NCI-H1105 (cell line): ENCODE measurements at regions not wholly inside any gene's neighbourhood (a gene's known extent, or its start where the extent isn't known, plus 50 kb on each side); places are given as distances from the start of the nearest gene placed in this dataset.

Experiments used
- DNase-seq: peaks from one replicate; lab custom pipeline; 2025; lab: John Stamatoyannopoulos, UW

DNA sequence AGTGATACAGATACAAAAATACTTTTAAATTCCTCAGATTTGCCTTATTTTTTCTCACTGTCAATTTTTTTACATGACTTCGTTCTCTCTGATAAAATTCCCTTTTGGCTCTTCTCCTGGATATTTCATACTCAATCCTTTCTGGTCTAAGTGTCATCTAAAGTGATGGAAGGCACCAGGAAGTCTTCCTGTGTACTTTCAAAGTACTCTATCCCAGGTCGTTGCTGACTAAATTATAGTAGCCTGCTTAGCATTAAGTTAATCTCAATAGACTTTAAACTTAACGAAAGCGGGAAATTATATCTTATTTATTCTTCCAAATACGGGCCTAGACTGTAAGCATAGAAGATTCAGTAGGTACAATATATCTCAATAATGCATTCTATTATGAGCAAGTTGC lies 67.8 kb downstream of the CASP12 start:
- DNase-seq = no peak

DNA sequence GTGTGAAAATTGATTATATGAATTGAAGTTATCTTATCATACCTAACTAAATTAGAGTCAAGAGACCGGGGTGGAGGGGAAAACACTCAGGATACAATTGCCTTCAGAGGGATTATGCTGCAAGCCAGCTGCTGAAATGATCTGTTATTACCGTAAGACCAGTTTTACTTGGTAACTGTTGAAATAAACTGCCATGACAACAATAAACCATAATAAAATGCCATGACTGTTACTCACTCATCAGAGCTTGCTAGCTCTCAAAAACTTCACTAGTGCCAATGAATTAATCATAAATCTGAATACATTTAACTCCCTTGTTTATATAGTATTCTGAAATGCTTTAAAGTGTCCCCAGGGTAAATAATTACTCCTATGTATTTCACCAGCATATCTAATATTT lies 68.2 kb downstream of the CASP12 start:
- no peak for DNase-seq

DNA sequence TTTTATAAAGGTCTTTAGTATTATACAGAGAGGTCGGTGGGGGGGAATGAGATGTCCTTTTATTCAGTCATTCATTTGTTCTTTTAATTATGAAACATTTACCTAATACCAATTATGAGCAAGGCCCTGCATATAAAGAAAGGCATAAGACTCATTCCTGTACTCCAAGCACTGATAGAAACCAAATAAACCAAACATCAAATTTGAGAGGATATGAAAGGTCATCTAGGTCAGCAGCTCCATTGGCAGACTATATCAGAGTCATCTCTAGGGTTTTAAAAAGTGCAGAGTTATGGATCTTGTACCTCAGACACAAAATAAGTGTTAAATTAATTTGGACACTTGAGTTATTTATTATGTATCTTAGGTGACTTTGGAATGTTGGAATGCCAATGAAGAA lies 71.5 kb downstream of the CASP12 start:
- no peak for DNase-seq

DNA sequence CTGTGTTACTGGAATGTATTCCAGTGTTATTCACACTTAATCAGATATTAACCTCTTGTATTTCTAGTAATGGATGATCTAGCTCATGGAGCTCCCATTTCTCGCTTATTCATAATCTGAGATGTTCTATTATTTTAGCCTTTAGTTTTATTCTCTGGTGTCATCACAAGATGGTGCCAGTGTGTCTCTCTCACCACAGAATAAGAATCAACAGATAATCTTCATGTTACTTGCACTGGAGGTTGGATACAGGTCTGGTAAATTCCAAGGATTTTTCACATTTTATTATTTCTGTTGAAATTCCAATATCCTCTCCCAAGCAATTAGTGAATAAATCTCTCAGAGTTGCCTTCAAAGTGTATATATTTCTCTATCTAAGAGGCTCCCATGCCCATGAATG lies 74.6 kb downstream of the CASP12 start:
- no peak for DNase-seq

GRCh38 chr11:104820431-104820830 lies 77.8 kb downstream of the CASP12 start:
- DNase-seq = no peak

DNA sequence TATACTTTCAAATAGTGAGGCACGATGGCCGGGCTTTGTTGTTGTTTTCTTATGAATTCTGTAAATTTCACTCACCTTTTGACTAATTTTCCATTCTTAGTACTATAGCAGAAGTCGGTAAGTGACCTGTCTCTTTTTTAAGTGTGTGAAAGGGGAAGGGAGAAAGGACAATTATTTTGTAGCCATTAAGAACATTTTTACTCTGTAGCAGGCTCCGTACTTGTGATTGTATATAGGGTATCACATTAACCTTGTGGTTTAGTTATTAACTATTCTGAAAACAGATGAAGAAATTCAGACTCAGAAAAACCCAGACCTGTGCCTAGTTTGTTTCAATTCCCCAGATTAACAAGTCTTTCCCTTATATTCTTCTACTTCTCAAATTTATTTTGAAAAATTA lies 78.7 kb downstream of the CASP12 start:
- DNase-seq = no peak

DNA sequence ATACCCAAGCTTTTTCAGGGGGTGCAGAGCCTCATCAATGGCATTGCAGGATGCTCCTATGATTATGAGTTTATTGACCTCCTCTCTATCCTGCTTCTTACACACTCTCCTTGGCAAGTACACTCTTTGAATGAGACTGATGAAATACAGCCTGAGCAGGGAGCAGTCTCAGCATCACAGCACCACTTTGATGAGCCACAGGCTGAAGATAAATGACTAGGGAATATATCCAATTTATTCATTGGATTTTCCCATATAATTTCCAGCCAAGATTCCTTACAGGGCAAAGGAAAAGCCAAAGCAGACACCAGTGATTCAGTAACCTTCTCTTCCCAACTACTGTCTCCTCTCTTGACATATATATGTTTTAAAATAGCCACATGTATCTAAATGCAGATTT lies 79.2 kb downstream of the CASP12 start:
- no peak for DNase-seq

DNA sequence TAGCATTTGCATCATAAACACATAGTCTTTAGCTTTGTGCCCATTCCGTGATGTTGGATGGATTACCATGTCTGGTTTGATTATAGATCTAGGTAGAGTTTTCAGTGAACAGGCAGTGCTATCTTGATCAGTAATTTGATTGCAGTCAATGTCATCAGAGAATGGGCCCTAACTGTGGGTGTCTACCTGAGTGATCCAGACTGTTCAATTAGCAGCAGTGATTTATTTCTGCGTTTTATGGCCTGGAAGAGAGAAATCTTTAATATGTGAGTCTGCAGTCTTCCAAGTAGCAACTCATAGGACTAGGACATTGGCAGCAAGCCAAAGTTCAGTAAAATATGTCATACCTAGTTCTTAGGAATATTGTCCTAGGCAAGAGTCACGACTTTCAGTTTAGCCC lies 80.3 kb downstream of the CASP12 start:
- no peak for DNase-seq

GRCh38 chr11:104813532-104813931 lies 84.7 kb downstream of the CASP12 start:
- DNase-seq = no peak

DNA sequence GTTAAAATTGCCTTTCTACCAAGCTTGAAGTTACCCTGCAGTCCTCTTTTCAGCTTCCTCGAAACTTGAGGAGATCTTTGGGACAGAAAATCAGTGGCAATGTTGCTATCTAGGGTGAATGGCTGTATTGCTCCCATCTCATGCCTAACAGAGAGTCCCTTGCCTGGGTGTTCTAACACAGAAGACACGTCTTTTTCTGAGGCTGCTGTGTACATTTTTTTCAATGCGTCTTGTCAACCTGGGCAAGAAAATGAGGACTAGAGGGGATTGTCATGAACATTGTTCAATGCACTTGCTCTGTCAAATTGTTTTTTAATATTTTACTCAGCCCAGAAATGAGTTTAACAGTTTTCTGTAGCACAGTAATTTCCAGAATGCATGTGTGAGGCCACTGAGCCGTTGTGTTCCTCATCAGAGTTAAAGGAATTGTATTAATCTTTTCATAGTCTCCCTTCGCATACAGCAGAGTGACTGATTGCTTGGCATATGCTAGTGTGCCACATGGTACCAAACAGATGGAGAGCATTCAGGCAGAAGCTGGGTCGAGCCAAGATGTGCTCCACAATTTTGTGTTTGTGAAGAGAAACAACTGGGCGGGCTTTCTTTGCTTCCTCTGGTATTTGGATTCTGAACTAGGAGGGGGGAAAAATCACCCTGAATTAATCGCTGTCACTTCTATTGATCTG lies 86.0 kb downstream of the CASP12 start:
- DNase-seq = no peak

- DNase-seq = no peak
Measured at GRCh38 chr11:104803776-104804175, 94.5 kb downstream of the CASP12 start.

- DNase-seq = no peak
Measured at GRCh38 chr11:104799251-104799650, 99.0 kb downstream of the CASP12 start.

DNA sequence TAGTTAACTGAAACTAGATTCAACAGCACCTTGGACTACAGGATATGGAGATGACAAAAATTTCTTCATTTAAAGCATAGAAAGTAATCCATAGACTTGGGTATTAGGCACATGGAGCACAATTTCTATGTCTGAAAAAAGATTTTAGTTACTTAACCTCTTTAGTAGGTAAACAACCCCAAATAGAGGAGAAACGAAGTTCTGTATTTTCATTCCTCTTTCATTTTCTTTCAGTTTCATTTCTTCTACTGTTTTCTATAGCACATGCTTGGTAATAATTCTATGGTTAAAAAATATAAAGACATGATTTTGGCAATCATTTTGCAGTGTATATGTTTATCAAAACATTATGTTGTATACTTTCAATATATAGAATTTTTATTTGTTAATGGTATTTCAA lies 99.5 kb downstream of the CASP12 start:
- no peak for DNase-seq

DNA sequence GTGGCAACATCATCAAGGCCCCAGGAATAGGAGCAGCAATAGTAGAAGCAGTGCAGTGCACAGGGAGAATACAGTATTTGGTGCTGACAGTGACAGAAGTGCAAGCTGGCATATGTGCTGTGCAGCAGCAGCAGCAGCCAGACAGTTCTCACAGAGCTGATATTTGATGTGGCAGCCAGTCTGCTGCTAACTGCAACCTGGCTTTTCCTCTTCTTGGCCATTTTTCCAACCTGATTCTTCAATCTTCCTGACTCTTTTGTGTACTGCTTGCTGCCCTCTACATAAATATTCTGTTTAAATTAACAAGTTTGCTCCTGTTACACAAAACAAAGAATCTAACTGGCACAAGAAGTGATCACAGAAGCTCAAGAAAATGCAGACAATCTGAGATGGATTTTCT lies 102.0 kb downstream of the CASP12 start:
- no peak for DNase-seq

DNA sequence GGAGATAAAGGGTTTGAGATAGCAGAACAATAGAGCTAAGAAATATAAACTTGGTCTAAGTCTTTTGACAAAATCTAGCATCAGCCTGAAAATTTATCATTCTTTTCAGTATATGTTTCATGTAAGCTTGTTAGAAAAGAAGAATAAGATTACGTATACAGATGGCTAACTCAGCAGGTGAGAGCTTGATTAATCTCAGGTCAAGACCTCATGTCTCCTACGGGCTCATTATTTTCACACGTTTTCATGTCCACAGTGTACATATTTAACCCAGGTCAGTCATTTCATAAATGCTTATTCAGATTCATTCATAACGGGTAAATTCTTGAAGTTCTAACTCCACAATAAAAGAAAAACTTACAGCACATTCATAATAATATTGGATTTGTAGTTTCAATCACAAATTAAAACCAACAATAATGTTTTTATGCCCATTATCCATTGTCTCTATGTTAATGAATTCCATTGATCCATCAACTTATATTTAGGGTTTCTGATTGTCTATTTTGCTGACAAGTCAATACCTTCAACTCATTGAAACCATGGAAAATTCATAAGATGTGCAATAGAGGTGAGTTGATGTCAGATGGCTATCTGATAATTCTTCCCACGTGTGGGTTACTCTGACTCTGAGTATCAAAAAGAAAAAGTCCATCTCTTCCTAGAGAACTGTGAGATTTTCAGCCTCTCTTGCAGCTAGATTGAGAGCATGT lies 102.6 kb downstream of the CASP12 start:
- no peak for DNase-seq

DNA sequence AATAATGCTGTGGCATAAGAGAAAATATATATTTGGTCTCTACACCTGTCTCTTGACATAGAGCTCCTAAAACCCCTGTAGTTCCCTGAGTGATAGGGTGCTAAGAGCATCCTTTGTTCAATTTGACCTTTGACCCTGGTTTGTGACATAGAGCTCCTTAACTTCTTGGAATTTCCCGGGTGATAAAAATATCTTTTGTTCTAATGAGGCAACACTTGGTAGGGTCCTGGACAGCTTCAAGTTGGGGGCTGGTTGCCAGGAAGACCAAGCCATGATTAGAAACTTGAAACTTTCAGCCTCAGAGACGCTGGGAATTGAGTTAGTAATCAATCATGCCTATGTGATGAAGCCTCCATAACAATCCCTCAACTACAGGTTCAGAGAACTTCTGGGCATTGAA lies 105.4 kb downstream of the CASP12 start:
- no peak for DNase-seq

DNA sequence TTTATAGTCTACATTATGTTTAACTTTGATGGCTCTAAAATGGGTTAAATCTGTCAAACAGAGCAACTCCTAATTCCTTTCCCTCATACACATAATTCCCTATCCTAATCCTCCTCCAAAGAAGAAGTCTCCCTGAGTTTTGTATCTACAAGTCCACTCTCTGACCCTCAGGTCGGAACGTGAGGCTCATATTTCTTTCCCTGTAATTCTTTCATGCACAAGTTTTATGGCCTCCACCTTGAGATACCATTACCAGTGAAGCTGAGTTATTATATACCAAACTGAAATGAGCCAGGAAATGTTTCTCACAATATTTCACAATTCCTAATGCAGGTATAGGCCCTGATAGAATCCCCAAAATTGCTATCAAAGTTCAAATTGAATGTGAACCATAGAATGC lies 106.4 kb downstream of the CASP12 start:
- no peak for DNase-seq

- DNase-seq = no peak
Measured at GRCh38 chr11:104784684-104785460, 113.4 kb downstream of the CASP12 start.

GRCh38 chr11:104783241-104783640 lies 115.0 kb downstream of the CASP12 start:
- DNase-seq = no peak

DNA sequence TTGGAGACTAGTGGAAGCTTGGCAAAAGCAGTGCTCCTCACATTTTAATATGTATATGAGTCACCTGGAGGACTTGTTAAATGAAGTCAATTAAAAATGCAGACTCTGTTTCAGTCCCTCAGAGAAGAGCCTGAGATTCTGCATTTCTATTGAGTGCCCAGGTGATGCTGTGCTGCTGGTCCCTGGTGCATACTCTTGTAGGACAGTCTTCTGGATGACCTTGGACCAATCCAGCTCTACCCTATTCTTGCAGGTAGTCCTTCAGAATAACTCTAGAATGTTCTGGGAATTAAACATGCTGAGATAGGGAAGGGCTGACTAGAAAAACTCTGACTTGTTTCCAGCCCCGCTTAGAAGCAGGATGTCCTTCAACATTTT lies 115.9 kb downstream of the CASP12 start:
- no peak for DNase-seq

- DNase-seq = no peak
Measured at GRCh38 chr11:104781719-104782376, 116.4 kb downstream of the CASP12 start.

DNA sequence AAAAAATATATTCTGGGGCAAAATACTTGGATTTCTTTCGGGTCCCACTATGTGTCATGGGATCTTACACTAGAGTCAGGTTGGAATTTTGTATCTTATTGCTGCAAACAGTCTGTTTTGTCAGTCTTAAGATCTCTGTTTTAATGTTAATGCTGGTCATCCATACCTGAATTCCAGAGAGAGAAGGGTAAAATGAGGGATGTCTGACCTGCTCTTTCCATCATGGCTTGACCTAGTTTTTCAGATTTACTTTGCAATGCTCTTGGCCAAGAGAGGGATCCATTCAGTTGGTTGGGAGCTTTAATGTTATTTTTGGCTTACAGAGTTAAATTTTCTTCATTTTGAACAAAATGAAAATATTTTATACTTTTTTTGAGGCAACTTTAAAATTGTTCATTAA lies 117.2 kb downstream of the CASP12 start:
- DNase-seq = no peak
